ENCODE measurements at regions not wholly inside any gene's neighbourhood (a gene's known extent, or its start where the extent isn't known, plus 50 kb on each side); places are given as distances from the start of the nearest gene placed in this dataset.

- H4K20me1 ChIP-seq (replicated peaks; ENCODE audit: control insufficient read depth, extremely low read depth, insufficient read depth, low read length), result no peaks in the 10 kb centered on the region
- H3K27me3 ChIP-seq (ENCODE audit: control insufficient read depth in 2 of 2, insufficient read depth in 2 of 2, low read length in 2 of 2), result peaks cover 0 to 5% of the 10 kb centered on the region in 2 experiments
- no peaks in the 10 kb centered on the region for H3K9me1 ChIP-seq (replicated peaks; ENCODE audit: control insufficient read depth, extremely low read depth, insufficient read depth, low read length)
- no peak overlapping the region for H3K9ac ChIP-seq (replicated peaks; ENCODE audit: extremely low read depth, insufficient read depth, low read length)
- POLR2A ChIA-PET, result no interaction called here
- H3K4me2 ChIP-seq (ENCODE audit: insufficient read depth, low read length), result no peak overlapping the region
- no TSS peak for BruUV-seq (replicated peaks)
- H3K36me3 ChIP-seq (ENCODE audit: control insufficient read depth in 2 of 2, extremely low read depth in 1 of 2, insufficient read depth in 2 of 2, low read length in 2 of 2), result no peaks in the 10 kb centered on the region
- no peaks in the 10 kb centered on the region for H3K9me3 ChIP-seq (replicated peaks; ENCODE audit: control insufficient read depth, insufficient read depth, low read length)
- no peak for FAIRE-seq
- intact Hi-C loops (cut with micrococcal nuclease), result no loop called here
- H3K4me3 ChIP-seq (replicated peaks in 1 of 3; ENCODE audit: insufficient read depth in 1 of 3, low read depth in 1 of 3, low read length in 3 of 3), result no peak overlapping the region
- H3K27ac ChIP-seq (ENCODE audit: insufficient read depth, low read depth, low read length), result no peak overlapping the region
- no peaks in the 10 kb centered on the region for H3K79me2 ChIP-seq (ENCODE audit: control insufficient read depth, insufficient read depth, low read length)
- CTCF ChIA-PET, result interaction anchor here (1.0 kb wide), 1 partner anchor 70 kb away, joined by 4 read pairs; no protein-coding TSS in a partner anchor
- dilution Hi-C loops (cut with MboI; ENCODE audit: extremely low pct_ligation_motif_present, low sequenced_read_pairs), result no loop called here
- no peaks in the 10 kb centered on the region for H3K4me1 ChIP-seq (ENCODE audit: control insufficient read depth, extremely low read depth, insufficient read depth, low read length)
- TF ChIP-seq FOS (IDR thresholded peaks at IDR 0.05; ENCODE audit: borderline replicate concordance, insufficient read depth, low read length) (no peak), MAX (IDR thresholded peaks at IDR 0.05; ENCODE audit: insufficient read depth, insufficient read length) (no peak), CTCF (IDR thresholded peaks at IDR 0.05; ENCODE audit: extremely low read depth in 1 of 2, insufficient read depth in 1 of 2, low read depth in 1 of 2, low read length in 2 of 2) (no peak), GATA2 (IDR thresholded peaks at IDR 0.05; ENCODE audit: insufficient read depth, insufficient read length, low read depth, low read length) (no peak), MYC (IDR thresholded peaks at IDR 0.05; ENCODE audit: low read depth, low read length) (no peak), EZH2 (IDR thresholded peaks at IDR 0.05; ENCODE audit: borderline replicate concordance, low read depth, low read length, severe bottlenecking) (no peak), POLR2AphosphoS5 (IDR thresholded peaks at IDR 0.05; ENCODE audit: insufficient read depth, low read depth, low read length) (no peak)
- no peak overlapping the region for H2AFZ ChIP-seq (ENCODE audit: low read depth, low read length)
- DNase-seq (ENCODE audit: low read depth, low spot score), result no peak
These were observed 202.3 kb upstream of the PRNP start for GRCh38 chr20:4483961-4484360.
